H1 (cell line): ENCODE measurements at regions not wholly inside any gene's neighbourhood (a gene's known extent, or its start where the extent isn't known, plus 50 kb on each side); places are given as distances from the start of the nearest gene placed in this dataset.

Experiments used
- CTCF ChIA-PET: fragments of 300-600 bp; sonication (Branson Sonifier 250); formaldehyde crosslinking; loops from one replicate; lab custom pipeline; 2021; ENCODE audit not compliant: partially characterized antibody; lab: Charles Lee
- POLR2A ChIA-PET: fragments of 300-600 bp; sonication (Branson Sonifier 250); formaldehyde crosslinking; loops from one replicate; lab custom pipeline; 2021; ENCODE audit warnings: inconsistent platforms; ENCODE audit not compliant: partially characterized antibody; lab: Charles Lee
- DNase-seq, 2 experiments: peaks; one replicate each; pipeline versions ENCODE4 v3.0.0 to v3.0.0-alpha.2; 2010 to 2022; ENCODE audit warnings: low spot score in 2 of 2, low read depth in 1 of 2, mixed read lengths in 1 of 2
- FAIRE-seq: peaks from 2 replicates; lab custom pipeline; 2011; peaks lifted over from hg19 to GRCh38; lab: Jason Lieb, UNC
- H2AFZ ChIP-seq: 2 replicates; pipeline ENCODE4 v1.8.1; 2012; ENCODE audit warnings: low read length, inconsistent platforms
- H2AK5ac ChIP-seq: 2 replicates; pipeline ENCODE4 v1.6.1; 2013; ENCODE audit warnings: low read depth, low read length
- H2BK120ac ChIP-seq: replicated peaks from 2 replicates; pipeline ENCODE3; 2013; ENCODE audit warnings: low read depth, low read length, inconsistent platforms
- H2BK12ac ChIP-seq: 2 replicates; pipeline ENCODE4 v1.6.1; 2013; ENCODE audit warnings: low read depth, low read length
- H2BK15ac ChIP-seq: 2 replicates; pipeline ENCODE4 v1.6.1; 2013; ENCODE audit warnings: low read length
- H2BK20ac ChIP-seq: 2 replicates; pipeline ENCODE4 v1.6.1; 2013; ENCODE audit warnings: low read length
- H2BK5ac ChIP-seq: 2 replicates; pipeline ENCODE4 v1.6.1; 2013; ENCODE audit warnings: low read depth, low read length
- H3K14ac ChIP-seq: 2 replicates; pipeline ENCODE4 v1.6.1; 2013; ENCODE audit warnings: inconsistent platforms; ENCODE audit not compliant: insufficient read length
- H3K18ac ChIP-seq: 2 replicates; pipeline ENCODE4 v1.6.1; 2013; ENCODE audit warnings: low read length; ENCODE audit errors: extremely low read depth
- H3K23ac ChIP-seq: 2 replicates; pipeline ENCODE4 v1.6.1; 2013; ENCODE audit warnings: inconsistent platforms; ENCODE audit not compliant: insufficient read length
- H3K23me2 ChIP-seq: 2 replicates; pipeline ENCODE4 v1.6.1; 2013; ENCODE audit warnings: low read depth, low read length
- H3K27ac ChIP-seq: 2 replicates; pipeline ENCODE4 v1.6.1; 2011; ENCODE audit warnings: low read depth, low read length, inconsistent platforms
- H3K27me3 ChIP-seq, 4 experiments: replicated peaks in 1 of 4; 1 replicate in 1 of 4; 2 replicates in 3 of 4; pipeline versions ENCODE4 v1.6.1 to v1.8.1; 2011 to 2013; ENCODE audit warnings: low read length in 3 of 4, mild to moderate bottlenecking in 3 of 4, inconsistent platforms in 2 of 4, mixed read lengths in 2 of 4, moderate library complexity in 1 of 4; ENCODE audit not compliant: control insufficient read depth in 3 of 4, insufficient read depth in 3 of 4; ENCODE audit errors: extremely low read depth in 1 of 4
- H3K36me3 ChIP-seq, 4 experiments: 2 replicates each; pipeline versions ENCODE4 v1.6.1 to v1.8.1; 2011 to 2013; ENCODE audit warnings: mild to moderate bottlenecking in 4 of 4, low read length in 3 of 4, moderate library complexity in 2 of 4, control low read depth in 1 of 4, inconsistent platforms in 1 of 4; ENCODE audit not compliant: insufficient read depth in 4 of 4, control insufficient read depth in 2 of 4
- H3K4ac ChIP-seq: replicated peaks from 2 replicates; pipeline ENCODE3; 2013; ENCODE audit warnings: low read length, low read depth, mixed read lengths, inconsistent platforms; ENCODE audit not compliant: insufficient read length
- H3K4me1 ChIP-seq, 4 experiments: replicated peaks in 1 of 4; 1 replicate in 1 of 4; 2 replicates in 3 of 4; pipeline versions ENCODE4 v1.6.1 to v1.8.1; 2011 to 2013; ENCODE audit warnings: low read length in 3 of 4, inconsistent platforms in 2 of 4, mixed read lengths in 1 of 4; ENCODE audit not compliant: insufficient read depth in 4 of 4, control insufficient read depth in 3 of 4
- H3K4me2 ChIP-seq, 2 experiments: 2 replicates each; pipeline versions ENCODE4 v1.6.1 to v1.8.1; 2011 to 2013; ENCODE audit warnings: low read depth in 2 of 2, low read length in 2 of 2, control low read depth in 1 of 2, inconsistent platforms in 1 of 2, mild to moderate bottlenecking in 1 of 2; ENCODE audit not compliant: insufficient read depth in 1 of 2
- H3K4me3 ChIP-seq, 4 experiments: fragments of 200-600, 300-600 bp in 1 of 4; sonication (generic), shearing (Covaris generic), sonication (Bioruptor Twin) in 1 of 4; 2 replicates each; pipeline versions ENCODE4 v1.5.1 to v1.8.1; 2011 to 2016; ENCODE audit warnings: low read length in 4 of 4, low read depth in 3 of 4, control low read depth in 2 of 4, inconsistent platforms in 2 of 4, mild to moderate bottlenecking in 2 of 4, mixed read lengths in 1 of 4, moderate library complexity in 1 of 4; ENCODE audit not compliant: insufficient read depth in 2 of 4; ENCODE audit errors: extremely low read depth in 1 of 4
- H3K56ac ChIP-seq: replicated peaks from 2 replicates; pipeline ENCODE3; 2013; ENCODE audit warnings: low read depth, mild to moderate bottlenecking, mixed read lengths, low read length, inconsistent platforms; ENCODE audit not compliant: insufficient read length
- H3K79me1 ChIP-seq: 2 replicates; pipeline ENCODE4 v1.6.1; 2013; ENCODE audit warnings: low read depth, low read length, control low read depth
- H3K79me2 ChIP-seq, 2 experiments: 2 replicates each; pipeline versions ENCODE4 v1.6.1 to v1.8.1; 2012 to 2013; ENCODE audit warnings: low read length in 2 of 2, mild to moderate bottlenecking in 2 of 2, inconsistent platforms in 1 of 2; ENCODE audit not compliant: insufficient read depth in 2 of 2, control insufficient read depth in 1 of 2
- H3K9ac ChIP-seq, 4 experiments: replicated peaks in 1 of 4; 1 replicate in 1 of 4; 2 replicates in 3 of 4; pipeline versions ENCODE4 v1.6.1 to v1.8.1; 2011 to 2013; ENCODE audit warnings: low read depth in 3 of 4, low read length in 3 of 4, control low read depth in 2 of 4, mild to moderate bottlenecking in 2 of 4, moderate library complexity in 2 of 4, inconsistent platforms in 1 of 4; ENCODE audit errors: extremely low read depth in 1 of 4
- H3K9me3 ChIP-seq, 2 experiments: 2 replicates each; pipeline versions ENCODE4 v1.6.1 to v1.8.1; 2012 to 2013; ENCODE audit warnings: mild to moderate bottlenecking in 2 of 2, moderate library complexity in 2 of 2, control low read depth in 1 of 2, inconsistent platforms in 1 of 2, low read depth in 1 of 2, low read length in 1 of 2, mixed read lengths in 1 of 2; ENCODE audit not compliant: insufficient read depth in 2 of 2
- H4K20me1 ChIP-seq, 2 experiments: replicated peaks in 1 of 2; 2 replicates each; pipeline versions ENCODE3 to v1.8.1; 2011 to 2013; ENCODE audit warnings: inconsistent platforms in 2 of 2, low read length in 2 of 2, mild to moderate bottlenecking in 1 of 2; ENCODE audit not compliant: insufficient read depth in 2 of 2, control insufficient read depth in 1 of 2
- H4K5ac ChIP-seq: 2 replicates; pipeline ENCODE4 v1.6.1; 2013; ENCODE audit warnings: low read length, low read depth, mixed read lengths, inconsistent platforms; ENCODE audit not compliant: insufficient read length
- H4K8ac ChIP-seq: 2 replicates; pipeline ENCODE4 v1.8.0; 2013; ENCODE audit warnings: mild to moderate bottlenecking, moderate library complexity, low read length, inconsistent platforms; ENCODE audit not compliant: insufficient read depth; ENCODE audit errors: extremely low read depth
- H4K91ac ChIP-seq: replicated peaks from 2 replicates; pipeline ENCODE3; 2013; ENCODE audit warnings: low read length, mixed read lengths, inconsistent platforms; ENCODE audit not compliant: insufficient read length
- SIX5 ChIP-seq: IDR thresholded peaks from 2 replicates; pipeline ENCODE4 v1.6.1; 2011; ENCODE audit warnings: mild to moderate bottlenecking, low read depth, low read length
- WGBS, 2 experiments: shearing (Covaris generic) in 1 of 2; methylation state at CpG; one replicate each; pipeline versions ENCODE4 v1.1.6 to v1.1.7; 2013 to 2015; ENCODE audit warnings: low lambda C conversion rate in 2 of 2, mixed read lengths in 2 of 2, inconsistent platforms in 1 of 2, low coverage in 1 of 2, missing lambda C conversion rate in 1 of 2; ENCODE audit not compliant: insufficient replicate concordance in 2 of 2, insufficient coverage in 1 of 2, insufficient read length in 1 of 2; ENCODE audit errors: extremely low coverage in 1 of 2, missing lambda C conversion rate in 1 of 2; 5-methylcytosine and 5-hydroxymethylcytosine counted together

DNA sequence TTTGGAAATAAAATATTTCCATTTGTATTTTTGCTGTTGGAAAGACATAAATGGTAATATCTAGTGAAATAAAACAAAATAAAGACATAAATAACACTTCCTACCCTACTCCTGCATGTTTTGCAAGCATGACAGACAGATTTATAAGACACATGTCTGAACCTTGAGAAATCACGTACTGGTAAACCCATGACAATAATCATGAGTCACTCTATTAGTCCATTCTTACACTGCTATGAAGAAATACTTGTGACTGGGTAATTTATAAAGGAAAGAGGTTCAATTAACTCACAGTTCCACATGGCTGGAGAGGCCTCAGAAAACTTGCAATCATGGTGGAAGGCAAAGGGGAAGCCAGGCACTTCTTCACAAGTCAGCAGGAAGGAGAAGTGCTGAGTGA, 942.2 kb downstream of the REEP3 start:
- Histone ChIP-seq H2BK20ac (no peak overlapping the region), H3K56ac (no peak overlapping the region), H3K27ac (no peak overlapping the region), H2BK15ac (no peak overlapping the region), H3K9ac (no peak overlapping the region), H2BK5ac (no peak overlapping the region), H4K5ac (no peak overlapping the region), H3K79me2 (no peaks in the 10 kb centered on the region), H4K91ac (no peak overlapping the region), H3K9me3 (peaks cover 13 to 18% of the 10 kb centered on the region in 2 experiments), H3K36me3 (no peaks in the 10 kb centered on the region), H3K4me3 (no peak overlapping the region), H3K4me1 (no peaks in the 10 kb centered on the region), H3K4me2 (no peak overlapping the region), H3K23me2 (no peaks in the 10 kb centered on the region), H2AFZ (no peak overlapping the region), H3K4ac (no peak overlapping the region), H3K14ac (no peak overlapping the region), H4K20me1 (no peaks in the 10 kb centered on the region), H2AK5ac (no peak overlapping the region), H3K27me3 (no peaks in the 10 kb centered on the region), H3K18ac (no peak overlapping the region), H2BK120ac (no peak overlapping the region), H3K79me1 (no peaks in the 10 kb centered on the region), H3K23ac (no peak overlapping the region), H4K8ac (no peak overlapping the region), H2BK12ac (no peak overlapping the region)
- WGBS, 2 experiments = 79% methylated on average over 1 of the region's 1 CpG; no CpG with 5 or more reads in 1 of the 2 experiments
- no peak for FAIRE-seq
- ChIA-PET POLR2A (no interaction called here), CTCF (no interaction called here)
- no peak for DNase-seq
- TF ChIP-seq SIX5 = no peak
